GM21447 (cell line): ENCODE measurements at regions not wholly inside any gene's neighbourhood (a gene's known extent, or its start where the extent isn't known, plus 50 kb on each side); places are given as distances from the start of the nearest gene placed in this dataset.
"Not testable (repeated sequence)": the region's sequence is repeated elsewhere in the genome, so short reads cannot be mapped to it uniquely, and the experiment has no call there.

Experiments
- ATAC-seq: cut with Tn5 transposase; IDR thresholded peaks from one replicate; pipeline ENCODE4 v1.9.1; 2021; ENCODE audit not compliant: unreplicated experiment

DNA sequence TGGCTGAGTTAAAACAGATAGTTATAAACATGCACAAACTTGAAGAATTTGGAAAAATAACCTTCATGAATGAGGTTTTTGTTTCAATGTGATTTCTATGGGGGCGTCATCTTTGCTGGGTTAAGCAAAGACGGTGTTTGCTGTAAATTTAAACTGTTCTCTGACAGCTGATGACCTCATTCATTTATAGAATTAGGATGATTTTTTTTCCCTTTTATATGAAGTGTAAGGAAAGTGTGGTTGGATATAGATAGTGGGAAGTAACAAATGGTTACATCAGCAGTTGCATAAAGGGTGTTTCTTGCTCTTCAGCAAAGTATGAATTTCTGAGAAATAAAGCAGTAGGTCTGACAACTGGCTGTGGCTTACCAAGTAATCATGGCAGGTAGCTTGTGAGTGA is 137.2 kb upstream of the CENPW start:
- no peak for ATAC-seq

DNA sequence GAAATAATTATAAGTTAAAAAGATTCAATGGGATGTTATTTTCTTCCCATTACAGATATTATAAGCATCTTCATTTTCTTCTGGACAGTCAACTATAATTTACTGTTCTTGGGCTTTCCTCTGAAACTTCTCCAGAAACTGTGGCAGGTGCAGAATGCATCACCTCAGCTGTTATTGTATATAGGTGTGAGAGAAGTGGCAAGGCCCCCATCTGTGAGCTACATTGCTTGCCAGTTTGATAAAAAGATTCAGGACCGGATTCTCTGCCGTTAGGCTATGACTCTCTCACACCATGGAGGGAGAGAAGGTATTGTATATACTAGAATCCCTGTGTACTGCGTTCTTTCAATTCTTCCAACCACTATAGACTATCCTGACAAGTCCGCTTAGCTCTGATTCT is 135.8 kb upstream of the CENPW start:
- no peak for ATAC-seq

DNA sequence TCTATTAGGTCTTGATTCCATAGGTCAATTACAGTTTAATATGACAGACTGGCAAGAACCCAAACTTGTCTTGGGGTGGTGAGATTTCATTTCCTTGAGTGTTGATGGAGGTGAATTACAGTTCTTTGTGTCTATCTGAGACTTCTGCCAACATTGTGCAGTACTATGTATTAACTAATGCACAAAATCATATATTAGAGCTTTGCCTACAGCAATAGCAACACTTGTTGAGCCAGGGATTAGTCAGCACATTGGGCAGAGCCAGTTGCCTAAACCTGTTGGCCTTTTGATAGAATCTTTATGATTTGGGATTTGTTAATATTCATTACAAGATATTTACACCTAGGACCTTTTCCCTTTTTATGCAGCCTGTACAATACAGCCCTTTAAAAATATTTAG is 135.3 kb upstream of the CENPW start:
- ATAC-seq, result no peak

- no peak for ATAC-seq
Observed at GRCh38 chr6:126206504-126207246, 133.2 kb upstream of the CENPW start.

DNA sequence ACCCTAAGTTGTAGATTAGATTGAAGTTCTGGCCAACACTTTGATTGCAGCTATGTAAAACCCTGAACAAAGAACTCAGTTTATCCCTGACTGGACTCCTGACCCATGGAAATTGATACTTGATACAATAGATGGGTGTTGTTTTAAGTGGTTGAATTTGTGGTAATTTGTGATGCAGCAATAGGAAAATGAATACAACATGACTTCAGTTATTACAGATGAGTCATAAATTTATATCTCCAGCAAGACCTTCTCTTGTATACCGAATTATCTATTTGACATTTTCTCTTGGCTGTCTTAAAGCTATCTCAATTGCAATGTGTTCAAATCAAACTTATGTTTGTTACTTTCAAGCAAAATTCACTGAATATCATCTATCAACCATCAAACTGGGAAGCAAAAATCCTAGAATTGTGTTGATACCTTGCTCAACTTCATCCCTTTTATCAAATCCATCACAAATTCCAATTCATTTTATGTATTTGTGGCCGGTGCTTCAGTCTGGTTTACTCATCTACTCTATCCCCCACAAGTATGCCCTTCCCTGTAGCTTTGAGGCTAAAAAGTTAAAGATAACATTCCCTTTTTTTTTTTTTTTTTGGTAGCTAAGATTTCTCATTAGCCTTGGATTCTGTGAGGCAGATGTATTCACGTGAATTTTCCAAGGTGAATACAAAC is 129.4 kb upstream of the CENPW start:
- no peak for ATAC-seq

GRCh38 chr6:126217497-126217896 is 122.4 kb upstream of the CENPW start:
- ATAC-seq, result no peak

- ATAC-seq, result not testable (repeated sequence)
Observed at GRCh38 chr6:126220901-126221300, 119.0 kb upstream of the CENPW start.

DNA sequence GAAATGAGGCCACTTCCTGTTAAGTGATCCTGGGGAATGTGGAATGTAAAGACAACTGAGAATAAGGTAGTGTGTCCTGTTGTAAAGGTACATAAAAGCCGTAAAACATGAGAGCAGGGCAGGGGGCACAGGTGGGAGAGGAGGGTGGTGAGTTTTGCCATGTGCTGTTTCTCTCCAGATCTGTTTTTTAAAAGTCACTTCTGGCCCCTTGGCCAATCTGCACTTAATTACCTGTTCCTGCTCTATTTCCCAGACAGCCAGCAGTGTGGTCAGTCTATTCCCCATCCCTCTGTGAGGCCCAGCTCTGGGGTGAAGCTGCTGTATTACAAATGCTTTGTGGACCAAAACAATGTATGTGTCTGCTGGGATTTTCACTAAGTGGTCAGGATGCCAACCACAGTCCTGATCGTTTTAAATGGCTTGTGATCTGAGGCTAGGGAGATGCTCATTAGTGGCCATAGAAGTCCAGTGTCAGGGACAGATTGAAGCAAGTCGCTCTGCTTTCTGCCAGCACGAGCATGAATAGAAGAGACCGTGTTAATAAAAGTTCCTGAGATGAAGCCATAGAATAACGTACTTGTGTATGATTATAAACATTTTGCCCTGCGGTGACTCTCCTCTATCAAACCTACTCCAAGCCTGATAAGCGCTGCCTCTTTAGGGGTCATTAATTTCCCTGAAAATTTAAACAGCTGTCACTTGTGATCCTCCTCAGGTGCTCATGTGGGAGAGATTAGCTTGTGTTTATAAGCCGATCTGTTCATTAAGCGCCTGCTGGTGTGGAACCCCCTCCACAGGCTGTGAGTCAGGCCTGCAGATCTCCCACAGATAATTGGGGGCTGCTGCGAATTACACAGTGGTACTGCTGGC is 111.8 kb upstream of the CENPW start:
- no peak for ATAC-seq

- no peak for ATAC-seq
Observed at GRCh38 chr6:126232671-126233070, 107.2 kb upstream of the CENPW start.

- no peak for ATAC-seq
Observed at GRCh38 chr6:126233192-126233591, 106.7 kb upstream of the CENPW start.

GRCh38 chr6:126235363-126235762 is 104.6 kb upstream of the CENPW start:
- ATAC-seq, result no peak

DNA sequence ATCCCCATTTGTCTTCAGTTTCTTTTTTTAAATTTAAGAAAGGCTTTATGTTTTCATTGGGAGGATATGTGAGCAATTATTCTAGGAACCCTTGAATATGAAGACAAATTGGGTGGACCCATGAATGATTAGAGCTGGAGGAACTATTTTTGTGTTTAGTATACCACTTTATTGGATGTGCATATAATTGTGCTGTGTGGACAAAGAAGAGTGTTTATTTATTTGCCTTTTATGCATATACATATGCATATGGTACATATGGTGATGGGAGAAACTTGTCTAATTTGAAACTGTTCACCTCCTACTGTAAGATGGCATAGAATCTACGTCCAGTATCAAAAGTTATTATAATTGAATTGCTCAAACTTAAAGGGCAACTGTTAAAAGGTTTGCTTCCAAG is 94.8 kb upstream of the CENPW start:
- ATAC-seq, result no peak

- no peak for ATAC-seq
Observed at GRCh38 chr6:126252154-126252553, 87.8 kb upstream of the CENPW start.

- ATAC-seq, result no peak
Observed at GRCh38 chr6:126253431-126253830, 86.5 kb upstream of the CENPW start.

- ATAC-seq, result no peak
Observed at GRCh38 chr6:126258150-126258549, 81.8 kb upstream of the CENPW start.

DNA sequence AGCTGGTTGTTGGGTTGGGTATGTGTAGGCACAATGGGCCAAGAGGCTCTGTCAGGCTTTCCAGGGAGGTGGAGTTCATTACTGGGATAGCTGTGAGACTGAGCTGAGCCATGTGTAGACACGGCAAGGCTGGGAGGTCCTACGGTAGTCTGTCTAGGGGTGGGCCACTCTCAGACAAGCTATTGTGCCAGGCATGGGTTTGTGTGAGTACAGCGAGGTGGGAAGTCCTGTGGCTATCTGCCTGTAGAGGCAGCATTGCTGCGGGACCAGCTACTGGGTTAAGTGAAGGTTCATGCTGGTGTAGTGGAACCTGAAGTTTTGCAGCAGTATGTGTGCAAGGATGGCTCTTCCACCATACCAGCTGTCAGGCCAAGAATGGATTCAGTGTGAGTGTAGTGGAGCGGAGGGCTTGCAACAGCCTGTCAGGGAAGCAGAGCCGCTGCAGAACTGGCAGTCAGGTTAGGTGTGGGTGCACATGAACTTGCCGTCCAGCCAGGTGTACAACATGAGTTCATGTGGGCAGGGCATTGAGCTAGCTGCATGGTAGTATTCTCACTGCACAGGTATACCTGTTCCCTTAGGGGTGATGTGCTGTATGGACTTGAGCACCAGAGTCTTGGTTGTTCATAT is 78.0 kb upstream of the CENPW start:
- no peak for ATAC-seq

DNA sequence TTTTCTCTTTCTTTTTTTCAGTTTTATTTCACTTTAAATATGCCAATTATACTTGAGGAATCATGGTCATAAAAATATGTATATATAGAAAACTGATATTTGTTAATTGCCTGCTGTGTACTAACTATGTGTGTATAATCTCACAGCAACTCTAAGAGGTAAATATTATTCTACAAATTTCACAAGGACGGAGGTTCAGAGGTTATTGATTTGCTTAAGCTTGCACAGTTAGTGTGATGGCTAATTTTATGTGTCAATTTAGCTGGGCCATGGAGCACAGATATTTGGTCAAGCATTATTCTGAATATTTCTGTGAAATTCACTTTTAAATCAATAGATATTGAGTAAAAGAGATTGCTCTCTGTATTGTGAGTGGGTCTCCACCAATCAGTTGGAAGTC is 75.7 kb upstream of the CENPW start:
- no peak for ATAC-seq

GRCh38 chr6:126266664-126267063 is 73.3 kb upstream of the CENPW start:
- ATAC-seq, result no peak

DNA sequence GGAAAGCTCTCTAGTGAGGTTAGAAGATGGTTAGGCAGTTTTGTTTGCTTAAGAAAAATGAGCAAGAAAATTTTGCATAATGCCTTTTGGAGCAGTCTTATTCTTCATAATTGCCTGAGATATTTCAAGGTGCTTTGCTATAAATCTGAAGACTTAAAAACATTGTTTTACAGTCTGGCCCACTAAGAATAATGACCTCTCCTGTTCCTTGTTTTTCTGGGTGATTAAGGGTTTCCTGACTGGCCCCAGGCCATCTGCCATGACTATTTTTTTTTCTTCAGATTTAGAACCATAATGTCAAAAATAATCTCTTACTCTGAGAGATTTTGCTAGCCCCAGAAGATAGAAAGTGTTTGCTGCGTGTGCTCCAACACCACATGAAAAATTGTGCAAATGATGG is 72.3 kb upstream of the CENPW start:
- ATAC-seq, result no peak

GRCh38 chr6:126268092-126268491 is 71.8 kb upstream of the CENPW start:
- ATAC-seq, result peak; percentile 76

- no peak for ATAC-seq
Observed at GRCh38 chr6:126280287-126280686, 59.6 kb upstream of the CENPW start.
